ENCODE measurements at regions not wholly inside any gene's neighbourhood (a gene's known extent, or its start where the extent isn't known, plus 50 kb on each side); places are given as distances from the start of the nearest gene placed in this dataset.

DNA sequence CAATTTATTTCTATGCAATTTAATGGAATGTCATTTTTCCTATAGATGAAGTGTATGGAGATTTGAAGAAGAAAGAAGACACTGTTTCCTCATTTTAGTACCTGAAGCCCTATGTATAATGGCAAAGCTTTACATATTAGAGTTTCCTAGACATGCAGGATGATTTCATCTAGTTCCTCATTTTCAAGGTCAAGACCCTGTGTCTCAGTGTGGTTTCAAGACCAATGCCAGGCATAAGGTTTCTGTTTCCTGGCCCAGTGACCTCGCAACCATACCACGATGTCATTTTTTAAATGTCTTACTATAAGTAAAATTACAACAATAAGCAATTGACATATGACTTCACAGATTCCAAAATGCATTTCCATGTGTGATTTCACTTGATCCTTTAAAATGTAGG lies 336.5 kb upstream of the PRKCQ start:
- ATAC-seq (no peak), DNase-seq (ENCODE audit: low spot score) (no peak)
- Mint-ChIP-seq H3K4me3 (peak overlapping the region; percentile 9), H3K9me3 (no peaks in the 10 kb centered on the region), H3K4me1 (ENCODE audit: low read depth in 2 of 2) (peaks cover 31 to 34% of the 10 kb centered on the region in 2 donors), H3K36me3 (no peaks in the 10 kb centered on the region), H3K27me3 (no peaks in the 10 kb centered on the region), H3K27ac (peak overlapping the region in 1 of 2 donors; percentile 60)

DNA sequence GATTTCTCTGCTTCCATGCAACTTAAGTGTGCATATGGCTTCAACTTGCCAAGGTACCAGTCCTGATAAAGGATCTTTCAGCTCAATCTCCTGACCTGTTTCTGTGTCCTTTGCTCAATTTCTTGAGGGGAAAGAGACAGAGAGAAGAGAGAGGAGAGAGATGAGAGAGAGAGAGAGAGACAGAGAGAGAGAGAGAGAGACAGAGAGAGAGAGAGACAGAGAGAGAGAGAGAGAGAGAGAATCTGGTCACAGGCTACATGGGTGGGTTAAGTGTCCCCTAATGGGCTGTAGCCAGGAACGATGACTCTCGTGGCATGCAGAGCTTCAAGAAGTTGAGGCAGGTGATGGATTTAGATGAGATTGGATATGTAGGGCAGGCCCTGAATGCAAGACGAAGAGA lies 335.2 kb upstream of the PRKCQ start:
- Mint-ChIP-seq H3K4me3 (no peak overlapping the region), H3K27me3 (no peaks in the 10 kb centered on the region), H3K4me1 (ENCODE audit: low read depth in 2 of 2) (peaks cover 27 to 30% of the 10 kb centered on the region in 2 donors), H3K27ac (no peak overlapping the region), H3K36me3 (no peaks in the 10 kb centered on the region), H3K9me3 (no peaks in the 10 kb centered on the region)
- ATAC-seq (no peak), DNase-seq (ENCODE audit: low spot score) (no peak)

DNA sequence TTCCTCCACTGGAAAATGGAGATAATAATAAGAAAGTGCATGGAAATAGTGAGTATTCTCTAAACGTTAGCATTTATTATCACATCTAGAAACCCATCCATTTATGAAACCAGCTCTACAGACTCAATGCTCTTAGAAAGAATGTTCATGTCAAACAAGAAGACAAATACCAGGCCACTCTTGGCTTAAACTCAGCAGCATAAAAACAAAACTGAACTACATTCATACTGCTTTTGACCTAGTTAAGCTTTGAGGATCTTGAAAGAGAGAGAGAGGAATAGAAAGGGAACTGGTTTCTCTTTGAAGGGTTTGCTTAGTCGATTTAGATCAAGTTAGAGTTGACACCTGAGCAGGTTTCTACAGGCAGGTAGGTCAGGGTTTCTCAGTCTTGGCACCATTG lies 332.9 kb upstream of the PRKCQ start:
- no peak overlapping the region for H3K27ac Mint-ChIP-seq
- DNase-seq (ENCODE audit: low spot score), result no peak
- H3K9me3 Mint-ChIP-seq, result peaks cover 6% of the 10 kb centered on the region
- no peak for ATAC-seq
- no peaks in the 10 kb centered on the region for H3K27me3 Mint-ChIP-seq
- H3K4me3 Mint-ChIP-seq, result no peak overlapping the region
- peaks cover 12% of the 10 kb centered on the region in 2 donors for H3K4me1 Mint-ChIP-seq (ENCODE audit: low read depth in 2 of 2)
- H3K36me3 Mint-ChIP-seq, result peaks cover 8% of the 10 kb centered on the region

DNA sequence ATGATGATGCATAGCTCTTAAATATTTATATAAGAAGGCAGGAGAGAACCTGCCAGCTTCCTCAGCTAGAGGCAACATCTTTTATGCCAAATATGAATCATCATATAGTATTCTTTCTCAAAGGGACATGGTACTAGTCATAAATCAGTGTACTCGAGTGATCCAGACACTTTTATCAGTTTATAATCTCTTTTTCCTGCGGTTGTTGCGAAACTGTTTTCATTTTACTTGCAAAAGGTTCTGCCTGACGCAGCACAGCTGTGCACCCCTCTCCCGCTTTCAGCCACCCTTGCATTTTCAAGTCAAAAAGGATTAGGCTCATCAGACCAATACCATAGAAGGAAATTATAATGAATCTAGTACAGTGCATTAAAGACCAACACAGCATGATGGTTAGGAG lies 332.3 kb upstream of the PRKCQ start:
- Mint-ChIP-seq H3K27me3 (no peaks in the 10 kb centered on the region), H3K4me3 (no peak overlapping the region), H3K27ac (no peak overlapping the region), H3K9me3 (peaks cover 6% of the 10 kb centered on the region), H3K4me1 (ENCODE audit: low read depth in 2 of 2) (peaks cover 7% of the 10 kb centered on the region in 2 donors), H3K36me3 (peaks cover 10% of the 10 kb centered on the region)
- no peak for DNase-seq (ENCODE audit: low spot score)
- no peak for ATAC-seq

DNA sequence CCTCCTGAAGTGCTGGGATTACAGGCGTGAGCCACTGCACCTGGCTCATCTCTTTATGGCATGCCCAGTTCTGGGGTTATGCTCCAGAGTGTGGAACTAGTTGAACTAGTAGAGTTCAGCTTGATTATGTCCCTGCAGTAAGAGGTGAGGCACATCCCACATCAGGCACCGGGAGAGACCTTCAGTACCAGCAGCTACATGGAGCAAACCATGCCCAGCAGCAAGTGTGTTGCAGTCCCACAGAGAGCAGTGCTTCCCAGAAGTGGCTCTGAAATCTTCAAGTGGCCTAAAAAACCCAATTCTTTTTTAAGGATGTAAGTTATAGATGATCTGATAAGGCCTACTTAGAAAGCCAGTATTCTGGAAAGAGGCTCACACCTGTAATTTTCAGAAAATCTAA lies 331.9 kb upstream of the PRKCQ start:
- no peaks in the 10 kb centered on the region for H3K27me3 Mint-ChIP-seq
- no peak for DNase-seq (ENCODE audit: low spot score)
- no peak overlapping the region for H3K27ac Mint-ChIP-seq
- peaks cover 5 to 6% of the 10 kb centered on the region in 2 donors for H3K4me1 Mint-ChIP-seq (ENCODE audit: low read depth in 2 of 2)
- no peak overlapping the region for H3K4me3 Mint-ChIP-seq
- ATAC-seq, result no peak
- H3K36me3 Mint-ChIP-seq, result peaks cover 10% of the 10 kb centered on the region
- peaks cover 6% of the 10 kb centered on the region for H3K9me3 Mint-ChIP-seq

DNA sequence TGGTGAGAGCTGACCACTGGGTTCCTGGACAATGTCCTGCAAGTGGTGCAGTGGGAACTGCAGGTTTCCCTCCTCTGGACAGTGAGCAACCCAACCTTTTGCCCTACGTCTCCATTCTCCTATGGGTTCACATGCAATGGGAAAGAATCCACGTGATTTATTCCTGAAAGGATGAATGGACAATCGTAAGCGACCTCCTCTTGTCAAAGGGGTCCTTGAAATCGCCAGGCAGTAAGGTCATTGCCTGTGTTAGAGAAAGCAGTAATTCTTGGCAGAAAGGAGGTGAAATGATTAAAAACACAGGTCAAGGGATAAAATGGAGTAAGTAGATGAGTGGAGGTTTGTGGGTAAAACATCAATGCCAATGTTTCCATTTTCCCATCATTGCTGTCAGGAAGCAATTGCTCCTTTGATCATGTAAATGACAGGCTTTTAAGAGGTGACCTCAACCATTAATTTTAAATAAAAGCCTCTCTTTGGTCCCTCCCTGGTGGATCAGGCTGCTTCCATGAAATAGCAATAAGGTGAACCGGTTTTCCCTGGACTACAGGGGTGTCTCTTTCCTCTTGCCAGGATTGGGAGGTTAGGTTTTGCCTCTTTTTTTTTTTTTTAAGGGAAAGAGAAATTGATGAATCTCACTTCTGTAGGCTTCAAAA lies 330.0 kb upstream of the PRKCQ start:
- no peak overlapping the region for H3K4me3 Mint-ChIP-seq
- ATAC-seq (no peak), DNase-seq (ENCODE audit: low spot score) (no peak)
- H3K36me3 Mint-ChIP-seq, result peaks cover 17% of the 10 kb centered on the region
- H3K9me3 Mint-ChIP-seq, result peaks cover 6% of the 10 kb centered on the region
- H3K27ac Mint-ChIP-seq, result no peak overlapping the region
- peaks cover 4 to 7% of the 10 kb centered on the region in 2 donors for H3K27me3 Mint-ChIP-seq
- peaks cover 0 to 2% of the 10 kb centered on the region in 2 donors for H3K4me1 Mint-ChIP-seq (ENCODE audit: low read depth in 2 of 2)

DNA sequence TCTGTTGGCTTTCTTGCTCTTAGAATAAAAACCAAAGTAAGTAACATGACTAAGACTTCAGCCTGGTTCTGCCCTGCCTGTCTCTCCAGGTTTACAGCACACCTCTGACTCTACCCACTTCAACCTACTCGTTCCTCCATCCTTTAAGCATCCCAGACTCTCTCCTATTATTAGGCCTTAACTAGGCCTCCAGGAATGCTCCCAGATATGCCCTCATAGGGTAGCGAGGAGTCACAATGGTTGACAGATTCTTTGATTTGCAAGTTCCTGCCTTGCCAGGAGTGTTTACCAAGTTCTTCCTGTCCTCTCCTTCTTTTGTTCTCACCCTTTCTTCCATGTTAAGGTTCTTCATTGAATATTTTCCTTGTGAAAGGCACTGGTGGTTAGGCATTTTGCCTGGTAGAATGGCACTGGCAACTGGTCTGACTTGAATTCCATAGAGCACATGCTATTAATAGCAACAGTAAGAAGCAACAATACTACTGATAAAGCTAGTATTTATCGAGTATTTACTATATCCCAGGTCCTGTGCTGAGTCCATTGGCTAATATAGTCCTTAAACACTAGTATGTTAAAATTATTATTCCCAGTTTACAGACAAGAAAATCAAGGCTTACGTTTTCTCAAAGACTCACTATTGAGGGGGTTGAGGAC lies 327.9 kb upstream of the PRKCQ start:
- Mint-ChIP-seq H3K36me3 (peaks cover 17% of the 10 kb centered on the region), H3K9me3 (peaks cover 6% of the 10 kb centered on the region), H3K27me3 (peaks cover 4 to 7% of the 10 kb centered on the region in 2 donors), H3K4me1 (ENCODE audit: low read depth in 2 of 2) (peaks cover 0 to 2% of the 10 kb centered on the region in 2 donors), H3K4me3 (no peak overlapping the region), H3K27ac (no peak overlapping the region)
- DNase-seq (ENCODE audit: low spot score), result no peak
- ATAC-seq, result no peak

DNA sequence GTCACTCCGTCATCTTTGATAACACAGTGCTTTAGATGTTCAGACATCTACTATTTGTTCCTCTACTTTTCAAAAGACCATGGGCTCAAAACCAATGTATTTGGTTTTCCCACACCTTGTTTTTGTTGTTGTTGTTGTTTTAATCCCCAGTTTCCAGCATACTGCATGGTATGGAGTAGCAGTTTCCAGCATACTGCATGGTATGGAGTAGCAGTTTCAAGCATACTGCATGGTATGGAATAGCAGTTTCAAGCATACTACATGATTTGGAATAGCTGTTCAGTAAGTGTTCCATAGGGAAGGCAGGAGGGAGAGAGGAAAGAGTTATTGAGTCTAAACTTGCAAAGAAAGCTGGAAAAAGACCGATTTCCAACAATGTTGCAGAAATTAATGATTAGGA lies 314.3 kb upstream of the PRKCQ start:
- Mint-ChIP-seq H3K27ac (no peak overlapping the region), H3K4me1 (ENCODE audit: low read depth in 2 of 2) (no peaks in the 10 kb centered on the region), H3K27me3 (peaks cover under 1 to 3% of the 10 kb centered on the region in 2 donors), H3K4me3 (no peak overlapping the region), H3K9me3 (no peaks in the 10 kb centered on the region), H3K36me3 (no peaks in the 10 kb centered on the region)
- ATAC-seq (peak in 1 of 2 donors; percentile 61), DNase-seq (ENCODE audit: low spot score) (no peak)

DNA sequence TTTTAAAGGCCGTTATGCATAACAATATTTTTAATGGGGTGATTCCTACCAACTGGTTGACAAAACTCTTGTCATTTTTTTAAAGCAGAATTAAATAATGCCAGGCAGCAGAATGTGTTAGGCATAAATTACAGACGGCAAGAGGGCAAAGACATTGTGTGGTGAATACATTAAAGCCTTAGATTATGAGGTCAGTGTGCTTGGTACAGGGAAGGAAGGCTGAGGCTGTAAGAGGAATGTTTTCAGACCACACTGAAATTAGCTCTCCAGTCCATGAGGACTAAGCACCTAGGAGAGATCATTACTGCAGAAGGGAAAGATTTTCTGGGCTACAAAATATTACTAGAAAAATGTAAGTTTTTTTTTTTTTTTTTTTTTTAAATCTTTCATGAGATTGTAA lies 312.8 kb upstream of the PRKCQ start:
- Mint-ChIP-seq H3K36me3 (no peaks in the 10 kb centered on the region), H3K4me1 (ENCODE audit: low read depth in 2 of 2) (no peaks in the 10 kb centered on the region), H3K4me3 (no peak overlapping the region), H3K27me3 (peaks cover 0 to 3% of the 10 kb centered on the region in 2 donors), H3K9me3 (no peaks in the 10 kb centered on the region), H3K27ac (no peak overlapping the region)
- ATAC-seq, result no peak
- no peak for DNase-seq (ENCODE audit: low spot score)

DNA sequence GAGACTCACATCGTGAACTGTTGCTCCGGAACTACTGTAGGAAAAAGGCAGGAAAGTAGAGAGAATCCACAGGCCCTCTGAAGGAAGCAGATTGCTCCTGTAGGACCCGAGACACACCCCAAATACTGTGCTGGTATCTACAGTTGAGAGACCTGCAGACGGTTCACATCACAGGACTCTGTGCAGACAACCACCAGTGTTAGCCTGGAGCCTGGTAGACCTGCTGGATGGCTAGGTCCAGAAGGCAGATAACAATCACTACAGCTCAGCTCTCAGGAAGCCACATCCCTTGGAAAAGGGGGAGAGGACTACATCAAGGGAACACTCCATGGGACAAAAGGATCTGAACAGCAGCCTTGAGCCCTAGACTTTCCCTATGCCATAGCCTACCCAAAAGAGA lies 311.8 kb upstream of the PRKCQ start:
- H3K36me3 Mint-ChIP-seq, result no peaks in the 10 kb centered on the region
- ATAC-seq (no peak), DNase-seq (ENCODE audit: low spot score) (no peak)
- H3K27ac Mint-ChIP-seq, result no peak overlapping the region
- no peak overlapping the region for H3K4me3 Mint-ChIP-seq
- peaks cover 0 to 3% of the 10 kb centered on the region in 2 donors for H3K27me3 Mint-ChIP-seq
- H3K9me3 Mint-ChIP-seq, result no peaks in the 10 kb centered on the region
- H3K4me1 Mint-ChIP-seq (ENCODE audit: low read depth in 2 of 2), result no peaks in the 10 kb centered on the region

DNA sequence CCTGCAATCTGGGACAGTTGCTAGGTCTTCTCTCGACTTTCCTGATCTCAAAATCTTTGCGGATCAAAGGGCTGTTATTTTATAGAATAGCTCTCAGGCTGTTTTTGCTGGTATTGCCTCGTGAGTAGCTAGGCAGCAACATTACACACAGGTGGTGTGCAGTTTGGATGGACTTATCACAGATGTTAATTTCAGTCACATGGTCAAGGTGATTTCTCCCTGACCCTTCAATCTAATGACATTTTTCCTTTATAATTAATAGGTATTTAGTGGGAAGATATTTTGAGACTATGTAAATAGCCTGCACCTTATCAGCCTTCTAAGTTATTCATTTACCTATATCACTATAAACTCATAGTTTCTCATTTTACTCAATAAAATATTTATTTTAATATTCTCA lies 309.6 kb upstream of the PRKCQ start:
- DNase-seq (ENCODE audit: low spot score) (no peak), ATAC-seq (no peak)
- peaks cover 7 to 8% of the 10 kb centered on the region in 2 donors for H3K4me1 Mint-ChIP-seq (ENCODE audit: low read depth in 2 of 2)
- H3K27me3 Mint-ChIP-seq, result peaks cover 0 to 3% of the 10 kb centered on the region in 2 donors
- H3K4me3 Mint-ChIP-seq, result no peak overlapping the region
- no peaks in the 10 kb centered on the region for H3K9me3 Mint-ChIP-seq
- H3K27ac Mint-ChIP-seq, result no peak overlapping the region
- no peaks in the 10 kb centered on the region for H3K36me3 Mint-ChIP-seq

DNA sequence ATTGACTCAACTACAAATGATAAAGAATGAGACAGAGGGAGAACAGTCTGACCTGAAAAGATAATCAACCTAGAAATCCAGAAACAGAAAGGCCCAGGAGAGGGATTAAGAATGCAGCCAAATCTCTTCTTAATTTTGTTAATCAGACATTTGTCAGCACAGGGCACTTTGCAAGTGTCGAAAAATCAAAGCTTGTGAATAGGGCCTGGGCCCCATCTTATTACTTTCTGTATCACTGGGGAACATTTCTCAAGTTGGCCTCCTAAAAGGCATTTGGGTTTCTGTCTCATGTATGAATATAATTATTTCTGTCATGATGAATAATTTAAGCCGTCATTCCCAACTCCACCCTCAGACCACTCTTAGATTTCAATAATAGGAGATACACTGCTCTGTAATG lies 308.4 kb upstream of the PRKCQ start:
- no peaks in the 10 kb centered on the region for H3K36me3 Mint-ChIP-seq
- no peak overlapping the region for H3K4me3 Mint-ChIP-seq
- DNase-seq (ENCODE audit: low spot score), result no peak
- no peak overlapping the region for H3K27ac Mint-ChIP-seq
- no peak for ATAC-seq
- H3K4me1 Mint-ChIP-seq (ENCODE audit: low read depth in 2 of 2), result peaks cover 12% of the 10 kb centered on the region in 2 donors
- H3K27me3 Mint-ChIP-seq, result peaks cover 0 to 3% of the 10 kb centered on the region in 2 donors
- no peaks in the 10 kb centered on the region for H3K9me3 Mint-ChIP-seq

DNA sequence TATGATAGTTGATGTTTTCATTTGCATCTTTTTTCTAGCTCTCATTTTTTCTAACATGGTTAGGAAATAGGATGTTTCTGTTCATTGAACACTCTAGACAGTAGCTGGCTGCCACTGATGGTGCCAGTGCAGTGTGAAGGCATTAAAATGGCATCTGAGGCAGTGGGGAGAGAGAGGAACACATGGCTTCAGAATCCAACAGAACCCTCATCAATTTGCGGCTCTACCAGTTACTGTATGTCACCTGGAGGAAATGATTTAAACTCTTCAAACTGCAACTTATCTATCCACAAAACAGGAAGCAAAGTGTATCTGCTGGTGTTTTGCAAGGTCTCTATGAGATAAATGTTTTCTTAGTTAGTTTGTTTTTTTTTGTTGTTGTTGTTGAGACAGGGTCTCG lies 305.2 kb upstream of the PRKCQ start:
- no peak overlapping the region for H3K4me3 Mint-ChIP-seq
- H3K27ac Mint-ChIP-seq, result peak overlapping the region in 1 of 2 donors; percentile 12
- no peaks in the 10 kb centered on the region for H3K9me3 Mint-ChIP-seq

DNA sequence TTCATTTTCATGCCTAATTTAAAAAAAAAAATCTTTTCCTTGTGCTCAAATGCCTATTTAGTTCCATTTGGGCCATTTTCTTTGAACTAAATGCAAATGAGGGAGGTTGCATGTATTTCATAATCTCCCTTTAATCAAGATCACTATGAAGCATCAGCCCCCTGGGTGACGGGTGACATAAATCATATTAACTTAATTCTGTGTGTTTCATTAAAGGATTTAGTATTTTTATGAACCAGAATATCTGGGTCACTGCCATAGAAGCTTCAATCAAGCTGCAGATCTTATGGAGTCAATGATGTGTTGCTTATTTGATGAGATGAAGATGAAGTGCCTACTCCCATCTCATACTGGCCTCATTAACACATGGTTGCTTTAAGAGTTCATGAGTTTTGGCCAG lies 301.9 kb upstream of the PRKCQ start:
- Mint-ChIP-seq H3K9me3 (no peaks in the 10 kb centered on the region), H3K4me3 (no peak overlapping the region), H3K27ac (no peak overlapping the region), H3K4me1 (ENCODE audit: low read depth in 2 of 2) (peaks cover 12% of the 10 kb centered on the region in 2 donors), H3K27me3 (peaks cover 8% of the 10 kb centered on the region in 2 donors), H3K36me3 (no peaks in the 10 kb centered on the region)
- DNase-seq (ENCODE audit: low spot score) (no peak), ATAC-seq (no peak)

More for the DNA sequence above, 305.2 kb upstream of the PRKCQ start:
- DNase-seq (ENCODE audit: low spot score), result no peak
- no peaks in the 10 kb centered on the region for H3K36me3 Mint-ChIP-seq
- no peak for ATAC-seq
- H3K27me3 Mint-ChIP-seq, result peaks cover under 1 to 3% of the 10 kb centered on the region in 2 donors
- peaks cover 12% of the 10 kb centered on the region in 2 donors for H3K4me1 Mint-ChIP-seq (ENCODE audit: low read depth in 2 of 2)
